ENCODE measurements at regions not wholly inside any gene's neighbourhood (a gene's known extent, or its start where the extent isn't known, plus 50 kb on each side); places are given as distances from the start of the nearest gene placed in this dataset.
"Not testable (repeated sequence)": the region's sequence is repeated elsewhere in the genome, so short reads cannot be mapped to it uniquely, and the experiment has no call there.

DNA sequence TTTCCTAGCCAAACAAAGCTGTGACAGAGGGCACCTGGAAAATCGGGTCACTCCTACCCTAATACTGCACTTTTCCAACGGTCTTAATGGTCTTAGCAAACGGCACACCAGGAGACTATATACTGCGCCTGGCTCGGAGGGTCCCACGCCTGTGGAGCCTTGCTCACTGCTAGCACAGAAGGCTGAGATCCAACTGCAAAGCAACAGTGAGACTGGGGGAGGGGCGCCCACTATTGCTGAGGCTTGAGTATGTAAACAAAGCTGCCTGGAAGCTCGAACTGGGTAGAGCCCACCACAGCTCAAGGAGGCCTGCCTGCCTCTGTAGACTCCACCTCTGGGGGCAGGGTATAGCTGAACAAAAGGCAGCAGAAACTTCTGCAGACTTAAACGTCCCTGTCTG lies 931.7 kb upstream of the ATXN7L3B start:
- H3K36me3 ChIP-seq, H3K27me3 ChIP-seq, H3K9me3 ChIP-seq, DNase-seq, H3K4me3 ChIP-seq: not testable (repeated sequence)

DNA sequence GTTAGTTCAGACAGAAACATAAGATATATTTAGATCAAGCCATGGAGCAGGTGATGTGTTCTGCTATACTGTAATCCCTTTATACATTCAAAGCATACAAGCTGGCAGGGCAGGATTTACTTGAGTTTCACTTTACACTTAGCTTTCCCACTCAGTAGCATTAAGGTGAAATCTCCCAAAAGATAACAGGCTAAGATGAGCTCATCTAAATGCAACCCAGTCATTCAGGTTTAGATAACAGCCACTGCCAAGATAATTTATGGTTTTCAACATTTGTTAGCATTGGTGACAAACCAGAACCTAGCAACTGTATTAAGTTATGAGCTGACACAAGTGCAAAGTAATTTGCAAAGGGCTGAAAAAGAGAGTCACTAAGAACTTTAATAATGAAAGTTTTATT lies 925.1 kb upstream of the ATXN7L3B start:
- Histone ChIP-seq H3K27me3 (no peaks in the 10 kb centered on the region), H3K36me3 (no peaks in the 10 kb centered on the region), H3K9me3 (no peaks in the 10 kb centered on the region), H3K4me3 (no peak overlapping the region)
- DNase-seq, result no peak

GRCh38 chr12:73623421-73623820 lies 914.2 kb upstream of the ATXN7L3B start:
- no peak for DNase-seq
- no peaks in the 10 kb centered on the region for H3K27me3 ChIP-seq
- H3K9me3 ChIP-seq, result no peaks in the 10 kb centered on the region
- H3K36me3 ChIP-seq, result no peaks in the 10 kb centered on the region
- H3K4me3 ChIP-seq, result no peak overlapping the region

DNA sequence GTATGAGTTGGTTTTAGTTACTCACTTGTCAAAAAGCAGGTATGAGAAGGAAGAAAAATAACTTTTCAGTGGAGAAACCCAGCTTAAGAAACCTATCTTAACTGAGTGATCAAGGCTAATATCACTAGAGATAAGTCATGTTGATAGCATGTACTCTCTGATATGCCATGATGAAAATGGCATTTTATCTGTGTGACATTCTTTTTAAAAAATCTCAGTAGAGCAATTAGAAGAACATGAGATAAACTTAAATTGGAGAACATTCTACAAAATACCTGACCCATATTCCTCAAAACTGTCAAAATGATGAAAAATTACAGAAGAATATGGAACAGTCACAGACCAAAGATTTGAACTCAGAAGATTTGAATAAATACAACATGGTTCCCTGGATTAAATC lies 912.4 kb upstream of the ATXN7L3B start:
- Histone ChIP-seq H3K4me3 (no peak overlapping the region), H3K36me3 (no peaks in the 10 kb centered on the region), H3K27me3 (no peaks in the 10 kb centered on the region), H3K9me3 (no peaks in the 10 kb centered on the region)
- DNase-seq, result no peak

GRCh38 chr12:73629171-73629570 lies 908.5 kb upstream of the ATXN7L3B start:
- Histone ChIP-seq H3K27me3 (no peaks in the 10 kb centered on the region), H3K36me3 (no peaks in the 10 kb centered on the region), H3K9me3 (no peaks in the 10 kb centered on the region), H3K4me3 (no peak overlapping the region)
- DNase-seq, result no peak

- no peaks in the 10 kb centered on the region; the same call in 1 of the 2 replicates for H3K9me3 ChIP-seq
- no peaks in the 10 kb centered on the region for H3K36me3 ChIP-seq
- DNase-seq, result no peak
- no peak overlapping the region for H3K4me3 ChIP-seq
- H3K27me3 ChIP-seq, result no peaks in the 10 kb centered on the region
Measured at GRCh38 chr12:73629893-73630831, 907.5 kb upstream of the ATXN7L3B start.

DNA sequence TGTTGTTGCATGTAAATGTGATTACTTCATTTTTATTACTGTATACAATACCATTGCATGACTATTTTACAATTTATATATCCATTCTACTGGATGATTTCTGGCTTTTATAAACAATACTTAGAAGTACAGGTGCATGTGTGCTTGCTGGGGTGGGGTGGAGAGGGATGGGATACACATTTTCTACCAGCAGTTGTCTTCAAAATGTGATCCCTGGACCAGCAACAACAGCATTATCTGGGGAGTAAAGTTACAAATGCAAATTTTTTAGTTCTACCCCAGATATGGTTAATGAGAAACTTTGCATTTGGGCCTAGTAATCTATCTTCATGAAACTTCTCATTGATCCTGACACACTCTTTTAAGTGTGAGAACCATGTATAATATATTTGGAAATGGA lies 905.4 kb upstream of the ATXN7L3B start:
- no peaks in the 10 kb centered on the region for H3K36me3 ChIP-seq
- H3K27me3 ChIP-seq, result no peaks in the 10 kb centered on the region
- no peak for DNase-seq
- no peaks in the 10 kb centered on the region; the same call in 1 of the 2 replicates for H3K9me3 ChIP-seq
- no peak overlapping the region for H3K4me3 ChIP-seq

- H3K4me3 ChIP-seq, result no peak overlapping the region
- H3K36me3 ChIP-seq, result no peaks in the 10 kb centered on the region
- no peak for DNase-seq
- H3K9me3 ChIP-seq, result no peaks in the 10 kb centered on the region; the same call in 1 of the 2 replicates
- no peaks in the 10 kb centered on the region for H3K27me3 ChIP-seq
Measured at GRCh38 chr12:73632661-73633060, 905.0 kb upstream of the ATXN7L3B start.

GRCh38 chr12:73639397-73639796 lies 898.2 kb upstream of the ATXN7L3B start:
- not testable (repeated sequence) for H3K36me3 ChIP-seq, H3K27me3 ChIP-seq, H3K4me3 ChIP-seq, DNase-seq, H3K9me3 ChIP-seq

DNA sequence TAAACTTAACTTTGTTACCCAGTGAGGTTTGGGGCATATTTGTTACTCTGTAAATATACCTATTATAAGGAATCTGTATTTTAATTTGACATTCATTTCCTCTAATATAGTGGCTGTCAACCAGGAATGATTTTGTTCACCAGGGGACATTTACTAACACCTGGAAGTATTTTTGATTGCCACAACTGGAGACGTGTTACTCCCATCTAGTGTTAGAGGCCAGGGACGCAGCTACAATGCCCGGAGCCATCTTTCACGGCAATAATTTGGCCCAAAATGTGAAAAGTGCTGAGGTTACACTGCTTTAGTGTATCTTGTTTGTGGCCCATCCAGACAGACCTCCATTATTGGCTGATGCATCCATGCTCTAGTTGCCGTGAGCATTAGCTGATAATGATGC lies 881.3 kb upstream of the ATXN7L3B start:
- no peak for DNase-seq
- H3K9me3 ChIP-seq, result no peaks in the 10 kb centered on the region; the same call in 1 of the 2 replicates
- no peaks in the 10 kb centered on the region for H3K27me3 ChIP-seq
- H3K36me3 ChIP-seq, result no peaks in the 10 kb centered on the region
- no peak overlapping the region for H3K4me3 ChIP-seq

GRCh38 chr12:73659802-73660201 lies 877.8 kb upstream of the ATXN7L3B start:
- Histone ChIP-seq H3K4me3 (no peak overlapping the region), H3K27me3 (no peaks in the 10 kb centered on the region), H3K36me3 (no peaks in the 10 kb centered on the region), H3K9me3 (no peaks in the 10 kb centered on the region)
- DNase-seq, result no peak

GRCh38 chr12:73665193-73665592 lies 872.4 kb upstream of the ATXN7L3B start:
- H3K36me3 ChIP-seq, result no peaks in the 10 kb centered on the region
- no peaks in the 10 kb centered on the region; the same call in 1 of the 2 replicates for H3K9me3 ChIP-seq
- no peak for DNase-seq
- no peak overlapping the region for H3K4me3 ChIP-seq
- no peaks in the 10 kb centered on the region for H3K27me3 ChIP-seq

DNA sequence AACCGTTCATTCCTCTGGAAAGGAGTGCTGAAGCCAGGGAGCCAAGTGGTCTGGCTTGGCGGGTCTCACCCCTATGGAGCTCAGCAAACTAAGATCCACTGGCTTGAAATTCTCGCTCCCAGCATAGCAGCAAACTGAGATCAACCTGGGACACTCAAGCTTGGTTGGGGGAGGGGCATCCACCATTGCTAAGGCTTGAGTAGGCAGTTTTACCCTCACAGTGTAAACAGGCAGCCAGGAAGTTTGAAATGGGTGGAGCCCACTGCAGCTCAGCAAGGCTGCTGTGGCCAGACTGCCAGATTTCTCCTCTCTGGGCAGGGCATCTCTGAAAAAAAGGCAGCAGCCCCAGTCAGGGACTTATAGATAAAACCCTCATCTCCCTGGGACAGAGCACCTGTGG lies 866.1 kb upstream of the ATXN7L3B start:
- H3K9me3 ChIP-seq, H3K4me3 ChIP-seq, H3K36me3 ChIP-seq, H3K27me3 ChIP-seq: not testable (repeated sequence)
- peak; percentile 5 for DNase-seq

GRCh38 chr12:73677520-73678291 lies 859.9 kb upstream of the ATXN7L3B start:
- no peaks in the 10 kb centered on the region for H3K9me3 ChIP-seq
- DNase-seq, result no peak
- H3K27me3 ChIP-seq, result no peaks in the 10 kb centered on the region
- no peaks in the 10 kb centered on the region for H3K36me3 ChIP-seq
- no peak overlapping the region for H3K4me3 ChIP-seq

GRCh38 chr12:73678335-73678734 lies 859.3 kb upstream of the ATXN7L3B start:
- Histone ChIP-seq H3K9me3 (no peaks in the 10 kb centered on the region), H3K4me3 (no peak overlapping the region), H3K27me3 (no peaks in the 10 kb centered on the region), H3K36me3 (no peaks in the 10 kb centered on the region)
- no peak for DNase-seq

GRCh38 chr12:73699318-73699717 lies 838.3 kb upstream of the ATXN7L3B start:
- DNase-seq, result no peak
- H3K36me3 ChIP-seq, result no peaks in the 10 kb centered on the region
- H3K27me3 ChIP-seq, result no peaks in the 10 kb centered on the region
- H3K4me3 ChIP-seq, result no peak overlapping the region
- H3K9me3 ChIP-seq, result no peaks in the 10 kb centered on the region

DNA sequence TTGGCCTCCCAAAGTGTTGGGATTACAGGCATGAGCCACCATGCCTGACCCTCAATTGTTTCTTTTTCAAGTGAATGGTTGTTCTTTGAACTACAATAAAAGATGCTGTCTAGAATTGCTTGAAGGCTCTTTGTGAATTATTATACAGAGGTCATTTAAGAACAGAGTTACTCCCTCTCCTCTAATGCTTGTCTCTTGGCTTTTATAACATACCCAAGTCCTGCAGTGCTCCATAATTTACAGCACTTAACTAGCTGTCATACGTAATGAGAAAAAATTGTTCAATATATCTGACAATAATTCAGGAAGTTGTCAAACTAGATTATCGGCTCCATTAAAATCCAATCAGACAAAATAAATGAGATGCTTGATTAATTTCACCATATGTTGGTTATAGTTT lies 823.0 kb upstream of the ATXN7L3B start:
- Histone ChIP-seq H3K9me3 (peaks cover 3% of the 10 kb centered on the region; the same call in 1 of the 2 replicates), H3K27me3 (no peaks in the 10 kb centered on the region), H3K36me3 (no peaks in the 10 kb centered on the region), H3K4me3 (no peak overlapping the region)
- DNase-seq, result no peak

- DNase-seq, result peak; percentile 3
- H3K27me3 ChIP-seq, H3K9me3 ChIP-seq: not testable (repeated sequence)
Measured at GRCh38 chr12:73716143-73716542, 821.5 kb upstream of the ATXN7L3B start.

More at GRCh38 chr12:73716143-73716542, 821.5 kb upstream of the ATXN7L3B start:
- not testable (repeated sequence) for H3K36me3 ChIP-seq, H3K4me3 ChIP-seq
